CD14-positive monocyte (primary cell): ENCODE measurements at regions not wholly inside any gene's neighbourhood (a gene's known extent, or its start where the extent isn't known, plus 50 kb on each side); places are given as distances from the start of the nearest gene placed in this dataset.

Experiments used
- DNase-seq, 3 donors: peaks; one replicate each; pipeline ENCODE4 v3.0.0-alpha.2; 2011 to 2022
- H2AFZ ChIP-seq: 2 replicates; pipeline ENCODE4 v1.6.0; 2012; ENCODE audit warnings: mild to moderate bottlenecking, low read depth, low read length, inconsistent platforms; ENCODE audit not compliant: insufficient read depth, poor library complexity, severe bottlenecking
- H3K27ac ChIP-seq, 2 donors: 1 replicate in 1 of 2; 2 replicates in 1 of 2; pipeline ENCODE4 v1.5.1; 2012 to 2013; ENCODE audit warnings: low read length in 2 of 2, control low read depth in 1 of 2, inconsistent platforms in 1 of 2, low read depth in 1 of 2, mild to moderate bottlenecking in 1 of 2
- H3K27me3 ChIP-seq, 2 donors: one replicate each; pipeline versions ENCODE4 v1.6.0 to v1.6.1; 2011 to 2013; ENCODE audit warnings: low read length in 2 of 2; ENCODE audit not compliant: control insufficient read depth in 2 of 2, insufficient read depth in 2 of 2
- H3K36me3 ChIP-seq, 2 donors: replicated peaks in 1 of 2; 1 replicate in 1 of 2; 2 replicates in 1 of 2; pipeline versions ENCODE4 v1.5.1 to v1.6.1; 2012 to 2013; ENCODE audit warnings: low read length in 2 of 2, control low read depth in 1 of 2, inconsistent platforms in 1 of 2, mild to moderate bottlenecking in 1 of 2; ENCODE audit not compliant: insufficient read depth in 2 of 2, control insufficient read depth in 1 of 2
- H3K4me1 ChIP-seq, 2 donors: 1 replicate in 1 of 2; 2 replicates in 1 of 2; pipeline versions ENCODE4 v1.5.1 to v1.6.1; 2012 to 2013; ENCODE audit warnings: low read length in 2 of 2, control low read depth in 1 of 2, inconsistent platforms in 1 of 2, mild to moderate bottlenecking in 1 of 2, moderate library complexity in 1 of 2; ENCODE audit not compliant: insufficient read depth in 2 of 2, control insufficient read depth in 1 of 2
- H3K4me2 ChIP-seq: replicated peaks from 2 replicates; pipeline ENCODE3; 2012; ENCODE audit warnings: low read length, moderate library complexity, mild to moderate bottlenecking; ENCODE audit not compliant: poor library complexity, severe bottlenecking; ENCODE audit errors: extremely low read depth
- H3K4me3 ChIP-seq, 3 experiments: fragments of 200-600 bp in 1 of 3; sonication (generic) in 1 of 3; replicated peaks in 1 of 3; 1 replicate in 2 of 3; 2 replicates in 1 of 3; pipeline ENCODE4 v1.5.1; 2011 to 2013; ENCODE audit warnings: low read length in 3 of 3, mild to moderate bottlenecking in 3 of 3, control low read depth in 2 of 3, low read depth in 2 of 3, inconsistent platforms in 1 of 3, moderate library complexity in 1 of 3
- H3K79me2 ChIP-seq: 2 replicates; pipeline ENCODE4 v1.6.0; 2012; ENCODE audit warnings: mild to moderate bottlenecking, control low read depth, inconsistent platforms, low read length, moderate library complexity; ENCODE audit not compliant: insufficient read depth
- H3K9ac ChIP-seq: 2 replicates; pipeline ENCODE4 v1.6.0; 2017; ENCODE audit warnings: low read length, mild to moderate bottlenecking; ENCODE audit not compliant: insufficient read depth, poor library complexity, severe bottlenecking
- H3K9me3 ChIP-seq, 2 donors: replicated peaks in 1 of 2; 1 replicate in 1 of 2; 2 replicates in 1 of 2; pipeline versions ENCODE4 v1.5.1 to v1.6.1; 2012 to 2013; ENCODE audit warnings: low read length in 2 of 2, control low read depth in 1 of 2; ENCODE audit not compliant: control insufficient read depth in 1 of 2, insufficient read depth in 1 of 2
- H4K20me1 ChIP-seq: 2 replicates; pipeline ENCODE4 v1.6.0; 2012; ENCODE audit warnings: mild to moderate bottlenecking, low read length, control low read depth, moderate library complexity; ENCODE audit not compliant: insufficient read depth
- H3K27ac Mint-ChIP-seq, 7 donors: one replicate each; pipeline ENCODE4 v1.8.0; 2020; ENCODE audit warnings: mild to moderate bottlenecking in 7 of 7, mixed read lengths in 7 of 7, moderate library complexity in 6 of 7, inconsistent platforms in 2 of 7
- H3K27me3 Mint-ChIP-seq, 3 donors: one replicate each; pipeline ENCODE4 v1.8.0; 2021 to 2022; ENCODE audit warnings: low read depth in 3 of 3, mild to moderate bottlenecking in 3 of 3, mixed read lengths in 3 of 3, moderate library complexity in 3 of 3, inconsistent platforms in 1 of 3
- H3K36me3 Mint-ChIP-seq, 2 donors: one replicate each; pipeline ENCODE4 v1.8.0; 2020; ENCODE audit warnings: mixed read lengths in 2 of 2, inconsistent platforms in 1 of 2, mild to moderate bottlenecking in 1 of 2
- H3K4me1 Mint-ChIP-seq: one replicate; pipeline ENCODE4 v1.8.0; 2020; ENCODE audit warnings: mild to moderate bottlenecking, mixed read lengths
- H3K4me3 Mint-ChIP-seq, 2 donors: one replicate each; pipeline ENCODE4 v1.8.0; 2020; ENCODE audit warnings: mild to moderate bottlenecking in 2 of 2, mixed read lengths in 2 of 2, moderate library complexity in 1 of 2
- H3K9me3 Mint-ChIP-seq, 7 donors: one replicate each; pipeline ENCODE4 v1.8.0; 2020 to 2022; ENCODE audit warnings: mixed read lengths in 7 of 7, mild to moderate bottlenecking in 6 of 7, moderate library complexity in 6 of 7, inconsistent platforms in 2 of 7
- WGBS: methylation state at CpG from one replicate; pipeline ENCODE4 v1.1.5; 2013; ENCODE audit warnings: missing lambda C conversion rate; ENCODE audit not compliant: insufficient coverage; 5-methylcytosine and 5-hydroxymethylcytosine counted together
- intact Hi-C, 2 donors: fragments of 100-400 bp; cut with micrococcal nuclease; formaldehyde crosslinking; loops; one replicate each; pipeline versions ENCODE4 v1.15.0 to v1.15.1; 2023
- TF ChIP-seq, protein P1 (sequence below): fragments of 200-600 bp; IDR thresholded peaks from one replicate; pipeline ENCODE4 v1.8.0; 2022; ENCODE audit warnings: antibody characterized with exemption, mild to moderate bottlenecking

DNA sequence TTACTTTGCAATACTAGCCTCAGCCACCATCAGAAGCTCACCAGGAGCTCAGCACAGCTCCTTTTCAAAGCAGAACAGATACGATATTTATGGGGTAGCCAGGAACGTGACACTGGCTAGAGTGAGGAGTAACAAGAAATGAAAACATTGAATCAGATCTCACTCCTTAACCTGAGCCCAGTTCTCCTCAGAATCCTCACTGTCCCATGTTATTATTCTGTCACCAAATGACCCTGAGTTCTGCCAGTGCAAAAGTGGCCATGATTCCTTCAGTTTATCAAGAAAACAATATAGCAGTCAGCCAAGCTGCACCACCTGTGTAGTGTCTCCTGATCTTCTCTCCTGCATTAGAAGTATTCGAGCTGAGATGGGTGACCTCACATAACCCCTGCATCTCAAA is 956.7 kb downstream of the TUSC7 start:
- no peak for DNase-seq
- TF ChIP-seq, protein P1, sequence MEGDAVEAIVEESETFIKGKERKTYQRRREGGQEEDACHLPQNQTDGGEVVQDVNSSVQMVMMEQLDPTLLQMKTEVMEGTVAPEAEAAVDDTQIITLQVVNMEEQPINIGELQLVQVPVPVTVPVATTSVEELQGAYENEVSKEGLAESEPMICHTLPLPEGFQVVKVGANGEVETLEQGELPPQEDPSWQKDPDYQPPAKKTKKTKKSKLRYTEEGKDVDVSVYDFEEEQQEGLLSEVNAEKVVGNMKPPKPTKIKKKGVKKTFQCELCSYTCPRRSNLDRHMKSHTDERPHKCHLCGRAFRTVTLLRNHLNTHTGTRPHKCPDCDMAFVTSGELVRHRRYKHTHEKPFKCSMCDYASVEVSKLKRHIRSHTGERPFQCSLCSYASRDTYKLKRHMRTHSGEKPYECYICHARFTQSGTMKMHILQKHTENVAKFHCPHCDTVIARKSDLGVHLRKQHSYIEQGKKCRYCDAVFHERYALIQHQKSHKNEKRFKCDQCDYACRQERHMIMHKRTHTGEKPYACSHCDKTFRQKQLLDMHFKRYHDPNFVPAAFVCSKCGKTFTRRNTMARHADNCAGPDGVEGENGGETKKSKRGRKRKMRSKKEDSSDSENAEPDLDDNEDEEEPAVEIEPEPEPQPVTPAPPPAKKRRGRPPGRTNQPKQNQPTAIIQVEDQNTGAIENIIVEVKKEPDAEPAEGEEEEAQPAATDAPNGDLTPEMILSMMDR = no peak
- no peak overlapping the region for H3K27ac Mint-ChIP-seq
- H3K9me3 Mint-ChIP-seq = peaks cover 0 to 4% (median 0%) of the 10 kb centered on the region in 7 donors
- H3K36me3 Mint-ChIP-seq = no peaks in the 10 kb centered on the region
- no peak overlapping the region for H2AFZ ChIP-seq
- H3K27ac ChIP-seq = no peak overlapping the region
- H3K4me2 ChIP-seq = no peak overlapping the region
- H3K4me3 ChIP-seq = no peak overlapping the region
- H4K20me1 ChIP-seq = no peaks in the 10 kb centered on the region
- H3K27me3 ChIP-seq = no peaks in the 10 kb centered on the region
- WGBS = no CpG with 5 or more reads among the region's 3 CpGs
- no peak overlapping the region for H3K4me3 Mint-ChIP-seq
- intact Hi-C loops = no loop called here
- no peaks in the 10 kb centered on the region for H3K79me2 ChIP-seq
- no peaks in the 10 kb centered on the region for H3K4me1 ChIP-seq
- H3K9me3 ChIP-seq = no peaks in the 10 kb centered on the region
- peaks cover 0 to 3% (median 2%) of the 10 kb centered on the region in 3 donors for H3K27me3 Mint-ChIP-seq
- no peak overlapping the region for H3K9ac ChIP-seq
- no peaks in the 10 kb centered on the region for H3K36me3 ChIP-seq
- no peaks in the 10 kb centered on the region for H3K4me1 Mint-ChIP-seq

DNA sequence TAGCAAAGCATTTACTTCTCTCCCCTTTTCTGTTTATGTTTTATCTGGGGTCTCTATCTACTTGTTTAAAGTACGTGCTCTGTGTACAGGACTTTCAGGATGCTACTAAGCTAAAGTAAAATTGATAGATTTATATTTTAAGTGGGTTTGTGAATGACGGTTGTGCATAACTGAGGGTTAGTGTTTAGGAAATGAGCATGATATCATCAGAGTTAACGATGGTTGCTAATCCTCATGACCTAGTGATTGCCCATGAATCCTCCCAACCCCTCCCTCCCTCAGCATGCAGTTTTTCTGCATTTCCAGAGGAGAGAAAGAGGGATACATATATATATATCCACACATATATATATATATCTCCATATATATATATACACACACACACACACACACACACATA is 957.2 kb downstream of the TUSC7 start:
- Histone ChIP-seq H3K36me3 (no peaks in the 10 kb centered on the region), H3K9ac (no peak overlapping the region), H3K4me2 (no peak overlapping the region), H2AFZ (no peak overlapping the region), H3K4me1 (no peaks in the 10 kb centered on the region), H3K79me2 (no peaks in the 10 kb centered on the region), H3K27me3 (no peaks in the 10 kb centered on the region), H3K27ac (no peak overlapping the region), H4K20me1 (no peaks in the 10 kb centered on the region), H3K4me3 (no peak overlapping the region), H3K9me3 (no peaks in the 10 kb centered on the region)
- Mint-ChIP-seq H3K27ac (no peak overlapping the region), H3K27me3 (peaks cover 0 to 3% (median 2%) of the 10 kb centered on the region in 3 donors), H3K9me3 (peaks cover 0 to 6% (median 0%) of the 10 kb centered on the region in 7 donors), H3K36me3 (no peaks in the 10 kb centered on the region), H3K4me3 (no peak overlapping the region), H3K4me1 (no peaks in the 10 kb centered on the region)
- no peak for DNase-seq
- WGBS = no CpG with 5 or more reads among the region's 3 CpGs
- TF ChIP-seq, protein P1 = no peak
- intact Hi-C loops = no loop called here
